Liver (tissue), 3 donors: ENCODE measurements at regions not wholly inside any gene's neighbourhood (a gene's known extent, or its start where the extent isn't known, plus 50 kb on each side); places are given as distances from the start of the nearest gene placed in this dataset.

Experiments
- MAX ChIP-seq: IDR thresholded peaks from 2 replicates; pipeline ENCODE4 v1.6.1; 2016; ENCODE audit warnings: antibody characterized with exemption
- REST ChIP-seq: IDR thresholded peaks from 2 replicates; pipeline ENCODE4 v1.6.1; 2016; ENCODE audit warnings: antibody characterized with exemption, mild to moderate bottlenecking
- SP1 ChIP-seq: IDR thresholded peaks from 2 replicates; pipeline ENCODE4 v1.6.1; 2018; ENCODE audit warnings: antibody characterized with exemption, mild to moderate bottlenecking
- TAF1 ChIP-seq: conservative IDR thresholded peaks from 2 replicates; pipeline ENCODE4 v1.6.1; 2016; ENCODE audit warnings: antibody characterized with exemption, mild to moderate bottlenecking
- ZBTB33 ChIP-seq: IDR thresholded peaks from 2 replicates; pipeline ENCODE4 v1.6.1; 2016; ENCODE audit warnings: antibody characterized with exemption
- TF ChIP-seq, protein P1 (sequence below): fragments of 150-350 bp; IDR thresholded peaks from 2 replicates; pipeline ENCODE4 v1.5.1; 2017; ENCODE audit warnings: improper control_type of control experiment, low read depth, low read length; ENCODE audit not compliant: missing input control
- donor health status: healthy.
- donor health status: healthy.

DNA sequence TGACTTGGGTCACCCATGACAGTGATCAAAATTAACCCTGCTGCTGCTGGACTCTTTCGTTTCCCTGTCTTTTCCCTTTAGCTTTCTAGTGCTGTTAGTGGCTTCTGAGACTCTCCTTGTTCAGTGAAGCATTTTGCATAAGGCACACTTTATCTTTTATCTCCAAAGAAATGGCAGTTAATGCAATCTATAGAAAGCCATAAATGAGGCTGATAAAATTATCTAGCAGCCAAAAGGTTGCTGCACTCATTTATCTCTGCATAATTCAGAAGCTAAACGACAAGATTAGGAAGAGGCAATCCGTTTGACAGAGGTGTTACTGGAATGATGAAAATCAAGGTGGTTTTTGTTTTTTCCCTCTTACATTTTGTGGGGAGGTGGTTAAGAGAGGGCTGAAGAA, 1109.5 kb upstream of the EEF2KMT start:
- TF ChIP-seq, protein P1, sequence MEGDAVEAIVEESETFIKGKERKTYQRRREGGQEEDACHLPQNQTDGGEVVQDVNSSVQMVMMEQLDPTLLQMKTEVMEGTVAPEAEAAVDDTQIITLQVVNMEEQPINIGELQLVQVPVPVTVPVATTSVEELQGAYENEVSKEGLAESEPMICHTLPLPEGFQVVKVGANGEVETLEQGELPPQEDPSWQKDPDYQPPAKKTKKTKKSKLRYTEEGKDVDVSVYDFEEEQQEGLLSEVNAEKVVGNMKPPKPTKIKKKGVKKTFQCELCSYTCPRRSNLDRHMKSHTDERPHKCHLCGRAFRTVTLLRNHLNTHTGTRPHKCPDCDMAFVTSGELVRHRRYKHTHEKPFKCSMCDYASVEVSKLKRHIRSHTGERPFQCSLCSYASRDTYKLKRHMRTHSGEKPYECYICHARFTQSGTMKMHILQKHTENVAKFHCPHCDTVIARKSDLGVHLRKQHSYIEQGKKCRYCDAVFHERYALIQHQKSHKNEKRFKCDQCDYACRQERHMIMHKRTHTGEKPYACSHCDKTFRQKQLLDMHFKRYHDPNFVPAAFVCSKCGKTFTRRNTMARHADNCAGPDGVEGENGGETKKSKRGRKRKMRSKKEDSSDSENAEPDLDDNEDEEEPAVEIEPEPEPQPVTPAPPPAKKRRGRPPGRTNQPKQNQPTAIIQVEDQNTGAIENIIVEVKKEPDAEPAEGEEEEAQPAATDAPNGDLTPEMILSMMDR: no peak
- TF ChIP-seq MAX: no peak
- TF ChIP-seq REST: no peak
- TF ChIP-seq TAF1: no peak
- TF ChIP-seq ZBTB33: no peak
- no peak for TF ChIP-seq SP1
